ENCODE measurements at regions not wholly inside any gene's neighbourhood (a gene's known extent, or its start where the extent isn't known, plus 50 kb on each side); places are given as distances from the start of the nearest gene placed in this dataset.

DNA sequence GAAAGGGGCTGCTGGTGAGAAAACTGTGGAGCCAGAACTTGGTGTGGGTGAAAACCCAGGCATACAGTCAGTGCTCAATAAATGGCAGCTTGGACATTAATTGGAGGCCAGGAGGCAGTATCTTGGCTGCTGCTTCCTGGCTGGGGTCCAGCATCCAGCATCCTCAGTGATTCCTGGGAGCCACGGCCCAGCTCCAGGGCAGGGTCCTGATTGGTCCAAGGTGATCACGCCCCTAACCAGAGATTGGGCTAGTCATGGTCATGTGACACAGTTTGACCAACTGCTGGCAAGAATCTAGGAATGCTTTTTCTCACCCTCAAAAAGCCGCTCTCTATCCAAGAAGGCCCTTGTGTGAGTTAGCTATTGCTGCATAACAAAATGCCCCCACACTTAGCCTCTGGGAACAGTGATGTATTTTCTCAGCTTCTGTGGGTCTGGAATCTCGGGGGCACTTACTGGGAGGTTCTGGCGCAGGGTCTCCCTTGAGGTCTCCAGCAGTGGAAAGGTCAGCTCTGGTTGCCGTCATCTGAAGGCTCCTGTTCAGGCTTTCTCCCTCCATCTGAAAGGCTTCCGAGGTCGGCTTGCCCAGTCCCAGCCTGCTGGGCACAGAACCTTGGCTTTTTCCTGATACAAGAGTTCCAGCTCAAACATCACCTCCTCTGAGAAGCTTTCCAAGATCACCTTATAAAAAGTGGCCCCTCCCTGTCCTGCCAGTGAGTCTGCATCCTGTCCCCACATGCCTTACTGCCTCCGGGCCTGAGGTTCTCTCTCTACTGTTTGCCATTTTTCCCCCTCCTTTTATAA lies 119.2 kb upstream of the NCOR2 start:
- no peak for DNase-seq

DNA sequence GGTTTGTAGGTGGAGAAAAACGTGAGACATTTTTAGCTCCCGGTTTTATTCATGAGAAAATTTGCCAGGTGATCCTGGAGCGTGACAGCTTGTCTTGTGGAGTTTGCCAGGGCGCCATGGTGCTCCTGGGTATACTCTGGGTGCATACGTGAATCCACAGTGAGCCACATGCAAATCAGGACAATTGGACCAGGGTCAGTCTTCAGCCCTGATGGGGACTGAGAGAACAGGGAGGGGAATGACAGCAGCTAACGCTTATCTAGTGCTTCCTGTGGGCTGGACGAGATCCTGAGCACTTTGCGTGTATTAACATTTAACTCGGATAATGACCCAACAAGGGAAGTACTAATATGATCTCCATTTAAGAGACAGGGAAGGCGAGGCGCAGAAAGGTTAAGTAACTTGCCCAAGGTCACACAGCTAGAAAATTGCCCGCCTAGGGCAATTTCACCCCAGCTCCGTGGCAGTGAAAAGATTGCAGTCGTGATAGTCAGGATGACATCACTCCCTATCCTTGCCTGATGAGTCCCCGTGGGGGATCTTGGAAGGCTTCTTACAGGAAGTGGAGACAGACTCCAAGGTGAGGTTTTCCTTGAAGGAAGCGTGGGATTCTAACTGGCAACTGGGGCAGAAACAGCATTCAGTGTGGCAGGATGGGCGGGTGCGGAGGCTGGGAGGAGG lies 118.4 kb upstream of the NCOR2 start:
- no peak for DNase-seq

DNA sequence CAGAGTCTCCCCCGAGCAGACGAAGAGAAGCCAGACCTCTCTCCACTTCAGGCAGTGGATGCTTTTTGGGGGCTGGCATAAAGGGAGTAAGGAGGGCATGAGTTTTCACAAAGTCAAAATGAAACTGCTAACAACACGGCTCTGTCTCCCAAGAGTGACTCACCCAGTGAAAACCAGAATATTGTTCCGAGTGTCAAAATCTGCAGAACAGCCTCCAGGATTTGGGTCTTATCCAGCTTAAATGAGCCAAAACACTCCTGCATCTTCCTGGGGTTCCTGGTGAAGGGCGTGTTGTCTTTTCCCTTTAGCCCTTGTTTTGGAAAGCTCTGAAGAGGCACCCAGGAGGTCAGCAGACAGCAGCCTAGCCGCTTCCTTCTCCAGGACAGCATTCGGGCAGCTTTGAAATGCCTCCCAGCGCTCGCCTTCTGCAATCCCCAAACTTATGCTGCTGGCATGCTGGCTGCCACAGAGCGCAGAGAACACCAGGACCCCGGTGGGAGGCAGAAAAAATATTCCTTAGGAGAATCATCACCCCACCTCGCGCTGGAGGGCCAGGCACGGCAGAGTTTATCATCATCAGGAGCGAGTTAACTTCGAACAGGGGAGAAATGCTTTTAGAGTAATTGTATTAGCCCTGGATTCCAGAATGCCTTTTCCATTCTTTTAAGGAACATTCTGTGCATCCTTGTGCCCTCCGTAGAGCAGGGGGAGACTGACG lies 117.7 kb upstream of the NCOR2 start:
- no peak for DNase-seq

DNA sequence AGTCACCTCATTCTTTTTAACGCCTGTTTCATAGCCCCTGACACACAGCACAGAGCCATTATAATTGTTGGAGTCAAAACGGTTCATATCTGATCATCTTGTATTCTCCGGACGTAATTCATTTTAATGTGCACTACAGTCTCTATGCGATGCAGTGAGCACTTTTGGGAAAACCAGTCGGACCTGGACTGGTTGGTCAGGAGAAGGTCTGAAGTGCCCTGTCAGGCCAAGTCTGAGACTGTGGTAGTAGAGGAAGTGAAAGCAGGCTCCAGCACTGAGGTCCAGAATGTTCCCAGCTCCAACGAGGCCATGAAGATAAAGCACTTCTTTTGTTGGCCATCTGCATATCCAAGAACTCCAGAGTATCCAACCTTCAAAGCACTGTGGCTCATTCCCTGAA lies 117.1 kb upstream of the NCOR2 start:
- DNase-seq = no peak

DNA sequence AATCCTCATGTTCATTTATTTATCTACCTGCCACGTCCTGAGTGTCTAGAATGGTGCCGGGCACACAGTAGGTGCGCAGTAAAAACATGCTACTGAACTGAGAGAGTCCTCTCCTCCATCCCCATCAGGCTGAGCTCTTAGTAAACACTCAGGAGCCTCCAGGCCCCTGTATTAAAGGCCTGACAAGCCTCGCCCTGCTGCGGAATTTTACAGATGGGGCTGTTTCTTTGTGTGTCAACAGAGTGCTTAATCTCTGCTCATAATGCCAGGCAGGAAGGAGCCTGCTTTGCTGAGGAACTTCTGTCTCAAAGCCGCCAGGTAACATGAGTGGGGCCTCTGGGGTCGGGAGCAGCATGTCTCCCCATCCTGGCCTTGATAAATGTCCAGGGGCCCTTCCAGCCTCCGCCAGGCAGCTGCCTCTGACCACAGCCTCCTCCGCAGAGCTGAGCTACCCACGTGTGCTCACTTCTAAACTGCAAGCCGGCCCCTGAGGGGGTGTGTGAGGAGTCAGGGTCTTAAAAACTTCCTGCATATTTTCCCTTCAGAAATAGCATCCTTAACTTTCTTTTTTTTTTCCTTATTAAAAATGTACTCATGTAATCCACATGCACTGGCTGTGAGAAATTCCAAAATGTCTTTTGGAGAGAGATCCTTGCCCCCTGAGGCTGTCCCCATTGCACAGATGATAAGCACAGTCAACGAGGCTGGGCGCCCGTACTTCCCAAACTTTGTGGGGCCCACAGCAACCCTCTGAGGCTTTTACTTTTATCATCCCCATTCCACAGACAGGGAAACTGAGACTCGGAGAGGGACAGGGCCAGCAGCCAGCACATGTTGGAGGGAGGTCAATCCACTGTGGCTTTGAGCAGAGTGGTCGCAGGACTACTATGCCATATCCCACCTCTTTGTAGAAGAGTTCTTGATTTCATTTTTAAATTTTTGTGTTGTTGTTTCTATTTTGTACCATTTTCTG lies 116.0 kb upstream of the NCOR2 start:
- no peak for DNase-seq

DNA sequence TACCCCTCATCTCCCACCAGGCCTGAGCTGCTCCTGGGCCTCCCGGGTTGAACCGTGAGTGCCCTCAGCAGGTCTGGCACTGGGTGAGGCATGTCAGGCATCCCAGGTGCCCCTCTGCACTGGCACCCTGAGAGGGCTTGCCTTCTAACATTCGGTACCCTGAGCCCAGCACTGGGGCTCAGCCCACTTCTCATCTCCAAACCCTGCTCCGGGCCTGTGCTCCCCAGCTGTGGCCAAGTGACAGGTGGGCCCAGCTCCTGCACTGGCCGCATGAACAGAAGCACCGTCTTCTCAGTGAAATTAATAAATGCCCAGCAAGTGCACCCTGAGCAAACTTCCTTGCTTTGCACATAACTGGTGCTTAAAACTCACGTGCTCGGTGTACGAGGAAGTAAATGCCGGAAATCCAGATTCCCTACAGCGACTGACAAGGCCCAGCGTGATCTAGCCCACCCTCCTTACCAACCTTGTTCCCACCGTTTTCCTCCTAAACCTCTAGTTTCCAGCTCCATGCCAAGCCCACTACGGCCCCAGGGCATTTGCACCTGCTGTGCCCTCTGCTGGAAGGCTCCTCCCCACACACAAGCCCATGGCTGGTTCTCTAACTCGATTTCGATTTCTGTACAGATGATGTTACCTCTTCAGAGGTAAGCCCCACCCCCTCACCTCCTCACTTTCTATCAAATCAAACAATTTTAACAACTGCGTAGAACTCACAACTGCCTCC lies 115.2 kb upstream of the NCOR2 start:
- DNase-seq = no peak

DNA sequence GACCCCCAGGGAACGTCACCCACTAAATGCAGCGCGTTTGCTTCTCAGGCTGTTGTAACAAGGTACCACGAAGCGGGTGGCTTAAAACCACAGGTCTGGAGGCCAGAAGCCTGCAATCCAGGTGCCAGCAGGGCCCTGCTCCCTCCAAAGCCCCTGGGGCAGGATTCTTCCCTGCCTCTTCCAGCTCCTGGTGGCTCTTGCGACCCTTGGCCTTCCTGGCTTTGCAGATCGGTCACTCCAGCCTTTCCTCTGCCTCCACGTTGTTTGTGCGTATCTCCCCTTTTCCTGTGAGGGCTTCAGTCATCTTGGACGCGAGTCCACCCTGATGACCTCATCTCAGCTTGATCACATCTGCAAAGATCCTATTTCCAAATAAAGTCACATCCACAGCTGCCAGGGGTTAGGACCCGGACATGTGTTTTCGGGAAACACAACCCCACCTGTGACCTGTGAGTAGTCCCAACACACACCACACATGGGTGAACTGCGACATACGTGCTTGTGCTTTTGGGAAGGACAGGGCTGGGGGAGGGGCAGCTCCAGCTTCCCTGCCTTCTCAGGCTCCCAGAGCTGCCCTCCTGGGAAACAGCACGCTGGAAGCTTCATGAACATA lies 114.5 kb upstream of the NCOR2 start:
- DNase-seq = no peak

DNA sequence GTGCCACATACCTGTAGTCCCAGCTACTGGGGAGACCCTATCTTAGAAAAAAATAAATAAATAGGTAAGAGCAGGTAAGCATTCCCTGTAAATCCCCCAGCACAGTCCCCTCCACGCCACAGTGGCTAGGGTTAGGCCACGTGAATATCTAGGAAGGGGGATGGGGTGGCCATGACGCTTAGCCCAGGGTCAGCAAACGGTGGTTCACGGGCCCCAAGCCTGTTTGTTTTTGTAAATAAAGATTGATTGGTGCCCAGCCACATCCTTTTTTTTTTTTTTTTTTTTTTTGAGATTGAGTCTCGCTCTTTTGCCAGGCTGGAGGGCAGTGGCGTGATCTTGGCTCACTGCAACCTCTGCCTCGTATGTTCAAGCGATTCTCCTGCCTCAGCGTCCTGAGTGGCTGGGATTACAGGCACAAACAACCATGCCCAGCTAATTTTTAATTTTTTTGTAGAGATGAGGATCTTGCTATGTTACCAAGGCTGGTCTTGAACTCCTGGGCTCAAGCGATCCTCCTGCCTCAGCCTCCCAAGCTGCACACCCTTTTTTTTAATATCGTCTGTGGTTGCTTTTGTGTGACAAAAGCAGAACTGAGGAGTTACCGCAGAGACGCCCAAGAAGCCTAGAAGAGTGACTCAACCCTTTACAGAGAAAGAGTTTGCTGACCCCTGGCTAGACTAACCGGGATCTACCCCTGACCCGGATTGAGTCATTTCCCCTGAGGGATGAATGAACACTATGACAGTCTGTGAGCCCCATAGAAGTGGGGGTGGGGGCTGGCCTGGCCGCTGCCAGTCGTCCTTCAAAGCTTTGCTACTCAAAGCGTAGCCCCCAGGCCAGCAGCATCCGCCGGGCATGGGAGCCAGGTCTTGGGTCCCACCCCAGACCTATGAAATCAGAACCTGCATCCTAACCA lies 113.7 kb upstream of the NCOR2 start:
- DNase-seq = peak; percentile 13

DNA sequence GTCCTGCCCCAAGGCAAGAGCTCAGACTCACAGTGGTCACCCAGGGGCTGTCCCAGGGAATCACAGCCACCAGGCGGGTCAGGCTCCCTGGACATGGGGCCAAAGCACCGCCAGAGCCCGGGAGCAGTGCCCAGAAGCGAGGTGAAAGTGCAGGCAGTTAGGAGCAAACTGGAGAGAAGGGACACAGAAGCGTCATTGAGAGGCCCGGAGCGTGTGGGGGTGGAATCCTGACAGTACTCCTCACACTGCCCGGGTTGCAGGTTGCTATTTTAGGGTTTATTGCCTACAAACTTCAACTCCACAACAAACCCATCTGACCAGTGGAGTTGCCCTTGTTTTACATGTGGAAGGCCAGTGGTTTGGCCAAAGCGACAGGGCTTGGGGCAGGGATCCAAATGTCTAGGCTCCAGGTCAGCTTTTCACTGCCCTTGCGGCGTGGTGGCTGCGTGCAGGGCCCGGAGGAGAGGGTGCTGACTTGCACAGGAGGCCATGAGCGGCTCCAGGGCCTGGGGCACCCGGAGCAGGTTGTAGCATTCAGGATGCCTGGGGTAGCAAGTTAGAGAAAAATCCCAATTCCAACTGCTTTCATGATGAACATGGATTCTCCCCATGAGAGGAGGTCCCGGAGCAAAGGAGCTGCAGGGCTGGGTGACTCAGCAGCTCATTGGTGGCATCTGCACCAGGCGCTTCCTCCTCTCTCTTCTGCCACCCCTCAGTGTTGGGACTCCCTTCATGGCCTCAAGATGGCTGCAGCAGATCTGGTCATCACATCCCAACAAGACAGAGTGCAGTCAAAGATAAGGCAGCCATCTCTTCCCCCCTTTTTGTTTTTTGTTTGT lies 112.3 kb upstream of the NCOR2 start:
- no peak for DNase-seq

DNA sequence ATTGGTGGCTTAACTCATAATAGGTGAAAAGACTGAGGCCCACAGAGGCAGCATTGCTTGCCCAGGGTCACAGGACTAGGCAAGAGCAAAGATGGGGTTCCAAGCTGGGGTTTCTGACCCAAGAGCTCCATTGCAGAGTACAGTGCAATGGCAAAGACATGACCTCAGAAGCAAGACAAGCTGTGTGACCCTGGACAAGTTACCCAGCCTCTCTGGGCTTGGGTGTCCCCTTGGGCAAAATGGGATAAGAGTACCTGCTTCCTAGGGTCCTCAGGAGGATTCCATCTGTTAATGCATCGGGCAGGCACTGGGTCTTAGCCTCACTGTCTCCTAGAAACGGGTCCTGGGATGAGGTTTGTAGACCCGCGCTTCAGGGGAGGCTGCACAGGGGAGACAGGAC lies 111.6 kb upstream of the NCOR2 start:
- DNase-seq = no peak

DNA sequence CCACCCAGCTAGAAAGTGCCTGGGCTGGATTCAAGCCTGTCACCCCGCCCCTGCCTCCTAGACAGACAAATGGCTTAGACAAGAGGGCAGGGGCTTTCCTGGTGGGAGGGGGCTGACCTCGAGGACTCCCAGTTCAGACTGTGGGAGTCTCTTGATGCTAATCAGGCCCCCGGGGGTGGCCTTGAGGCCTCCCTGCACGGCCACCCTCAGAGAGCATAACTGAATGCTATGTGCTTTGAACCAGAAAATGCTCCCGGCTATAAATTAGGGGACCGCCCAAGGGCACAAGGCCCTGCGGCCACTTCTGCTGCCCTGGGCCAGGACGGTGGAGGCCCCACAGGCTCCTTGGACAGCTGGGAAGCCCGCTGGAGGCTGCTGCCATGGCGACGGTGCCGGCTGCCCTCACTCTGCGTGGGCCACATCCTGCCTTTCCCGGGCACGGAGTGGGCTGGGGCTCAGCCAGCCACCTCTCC lies 111.0 kb upstream of the NCOR2 start:
- no peak for DNase-seq

DNA sequence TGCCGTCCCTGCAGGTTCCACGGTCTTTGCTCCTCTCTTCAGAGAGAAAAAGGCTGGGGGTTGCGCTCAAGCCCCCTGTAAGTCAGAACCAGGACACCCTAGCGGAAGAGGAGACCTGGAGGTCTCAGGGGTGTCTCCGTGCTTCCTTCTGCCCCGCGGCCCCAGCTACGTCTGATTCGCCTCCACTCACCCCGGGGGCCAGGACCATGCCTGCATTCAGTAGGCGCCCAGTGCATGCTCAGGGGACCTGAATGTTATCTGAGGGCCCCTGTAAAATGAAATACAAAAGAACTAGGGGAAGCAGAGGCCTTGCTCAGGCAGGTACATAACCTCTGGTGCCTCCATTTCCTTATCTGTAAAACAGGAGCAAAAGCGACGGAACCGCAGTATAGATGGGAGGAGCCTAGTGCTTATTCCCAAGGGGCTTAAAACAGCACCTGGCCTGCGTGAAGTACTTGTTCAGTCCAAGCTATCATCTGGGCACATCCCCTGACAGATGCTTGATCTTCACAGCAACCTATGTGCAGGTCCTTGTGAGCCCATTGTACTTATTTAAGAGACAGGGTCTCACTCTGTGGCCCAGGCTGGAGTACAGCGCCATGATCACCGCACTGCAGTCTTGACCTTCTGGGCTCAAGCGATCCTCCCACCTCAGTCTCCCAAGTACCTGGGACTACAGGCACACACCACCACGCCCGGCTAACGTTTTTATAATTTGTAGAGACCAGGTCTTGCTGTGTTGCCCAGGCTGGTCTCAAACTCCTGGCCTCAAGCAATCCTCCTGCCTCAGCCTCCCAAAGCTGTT lies 110.3 kb upstream of the NCOR2 start:
- no peak for DNase-seq

DNA sequence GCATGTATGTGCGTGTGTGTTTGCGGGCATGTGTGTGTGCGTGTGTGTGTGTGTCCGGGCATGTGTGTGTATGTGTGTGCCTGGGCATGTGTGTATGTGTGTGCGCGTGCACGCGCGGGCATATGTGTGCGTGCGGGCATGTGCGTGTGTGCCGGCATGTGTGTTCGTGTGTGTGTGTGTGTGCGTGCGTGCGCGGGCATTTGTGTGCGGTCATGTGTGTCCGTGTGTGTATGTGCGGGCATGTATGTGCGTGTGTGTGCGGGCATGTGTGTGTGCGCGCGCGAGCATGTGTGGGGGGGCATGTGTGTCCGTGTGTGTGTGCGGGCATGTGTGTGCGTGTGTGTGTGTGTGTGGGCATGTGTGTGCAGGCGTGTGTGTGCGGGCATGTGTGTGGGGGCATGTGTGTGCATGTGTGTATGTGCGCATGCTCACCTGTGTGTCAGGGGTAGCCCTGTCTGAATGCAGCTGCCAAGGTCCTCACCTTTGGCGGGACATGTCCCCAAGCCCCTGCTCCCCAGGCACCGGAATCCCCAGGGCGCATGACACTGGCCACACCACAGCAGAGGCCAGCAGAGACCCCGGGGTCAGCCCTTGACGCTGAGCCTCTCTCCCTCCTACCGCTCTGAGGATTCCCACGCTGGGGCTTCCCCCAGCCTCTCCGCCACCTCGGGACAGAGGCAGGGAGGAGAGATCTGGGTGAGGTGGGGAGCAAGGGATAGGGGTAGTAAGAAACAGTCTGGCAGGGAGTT lies 109.5 kb upstream of the NCOR2 start:
- DNase-seq = no peak

DNA sequence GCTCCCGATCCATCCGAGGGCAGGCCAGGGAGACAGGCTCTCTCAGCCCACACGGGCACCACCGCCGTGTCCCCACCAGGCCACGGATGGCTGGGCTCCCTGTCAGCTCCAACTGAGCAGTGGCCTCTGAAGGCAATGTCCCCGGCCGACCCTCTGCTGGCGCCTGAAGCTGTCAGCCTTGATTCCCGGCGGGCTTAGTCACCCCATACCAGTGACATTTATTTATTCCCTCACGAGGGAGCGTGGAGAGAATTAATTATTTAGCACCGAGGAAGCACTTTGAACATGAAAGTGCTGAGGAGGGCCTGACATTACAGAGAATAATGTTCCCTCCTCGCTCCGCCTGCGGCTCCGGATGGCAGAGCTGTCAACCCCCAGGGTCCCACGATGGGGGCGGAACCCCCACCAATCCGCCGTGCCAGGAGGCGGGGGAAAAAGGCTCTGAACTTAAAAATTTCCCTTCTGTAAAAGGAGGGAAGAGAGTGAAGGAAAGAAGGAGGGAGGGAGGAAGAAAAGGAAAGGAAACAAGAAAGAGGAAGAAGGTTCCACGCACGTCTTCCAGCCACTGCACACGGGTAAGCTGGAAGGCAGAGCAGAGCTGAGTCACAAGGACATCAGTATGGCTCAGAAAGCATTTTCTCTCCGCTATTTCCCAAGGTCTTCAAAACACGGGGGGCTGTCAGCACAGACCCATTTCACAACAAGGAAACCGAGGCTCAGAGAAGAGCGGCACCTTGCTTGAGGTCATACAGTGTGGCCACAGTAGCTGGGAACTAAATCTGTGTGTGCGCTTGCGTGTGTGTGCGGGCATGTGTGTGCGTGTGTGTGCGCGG lies 108.7 kb upstream of the NCOR2 start:
- no peak for DNase-seq

DNA sequence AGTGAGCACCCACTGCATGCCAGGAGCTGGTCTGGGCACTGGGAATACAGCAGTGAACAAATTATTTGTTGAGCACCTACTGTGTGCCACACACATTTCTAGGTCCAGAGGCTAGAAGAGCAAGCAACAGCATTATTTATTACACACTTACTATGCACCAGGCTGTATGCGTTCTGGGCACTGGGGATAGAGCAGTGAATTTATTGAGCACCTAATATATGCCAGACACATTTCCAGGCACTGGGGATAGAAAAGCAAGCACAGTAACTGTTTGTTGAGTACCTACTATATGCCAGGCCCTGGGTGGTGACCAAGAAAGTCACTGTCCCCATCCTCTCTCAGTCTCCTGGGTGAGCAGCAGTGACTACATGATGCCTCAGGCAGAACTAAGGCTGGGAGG lies 107.5 kb upstream of the NCOR2 start:
- no peak for DNase-seq

DNA sequence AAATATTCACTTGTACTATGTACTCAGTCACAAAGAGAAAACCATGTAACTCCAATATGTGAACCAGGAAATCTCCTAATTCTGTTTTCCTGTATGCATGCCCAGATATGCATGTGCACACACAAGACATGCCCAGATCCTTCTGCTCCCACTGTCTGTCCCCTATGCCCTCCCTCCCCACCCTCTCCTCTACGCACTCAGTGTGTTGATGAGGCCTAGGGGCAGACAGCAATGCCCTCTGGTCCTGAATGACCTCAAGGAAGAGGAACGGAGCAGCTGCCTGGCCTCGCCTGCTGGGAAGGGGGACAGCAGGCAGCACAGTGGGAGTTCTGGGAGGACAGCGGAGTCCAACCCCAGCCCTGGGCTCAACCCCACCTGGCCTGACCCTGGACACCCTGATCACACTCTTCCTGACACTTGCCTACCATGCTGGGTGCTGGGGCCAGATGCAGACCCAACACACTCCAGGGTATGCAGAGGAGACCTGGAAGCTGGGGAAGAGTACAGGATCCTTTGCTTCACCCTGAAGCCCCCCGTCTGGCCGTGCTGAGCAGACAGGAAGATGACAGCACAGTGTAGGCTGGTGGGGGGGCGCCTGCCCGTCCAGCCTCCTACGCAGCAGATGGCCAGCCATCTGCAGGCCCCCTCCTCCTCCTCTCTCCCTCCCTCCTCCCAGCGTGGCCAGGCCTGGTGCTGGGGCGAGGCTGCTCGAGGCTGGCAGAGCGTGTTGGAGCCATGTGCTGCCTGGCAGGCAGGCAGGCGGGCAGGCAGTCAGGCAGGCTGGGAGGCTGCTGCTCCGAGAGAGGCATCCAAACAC lies 106.6 kb upstream of the NCOR2 start:
- DNase-seq = no peak
